Heart left ventricle (tissue), 16 donors: ENCODE measurements at regions not wholly inside any gene's neighbourhood (a gene's known extent, or its start where the extent isn't known, plus 50 kb on each side); places are given as distances from the start of the nearest gene placed in this dataset.
A peak's percentile ranks its signal among the peaks of the same experiment; 100 is the strongest.

ENCODE experiments used
- ATAC-seq, 4 donors: fragments of 200-7000 bp; cut with Tn5 transposase; one replicate each; pipeline ENCODE4 v1.9.1; 2020 to 2022; ENCODE audit warnings: moderate library complexity in 4 of 4, mild to moderate bottlenecking in 3 of 4, moderate number of reproducible peaks in 1 of 4
- DNase-seq, 5 donors: peaks; one replicate each; pipeline ENCODE4 v3.0.0-alpha.2; 2020
- H3K27ac ChIP-seq, 12 donors: fragments of 200-600 bp; sonication (generic) in 4 of 12; one replicate each; pipeline versions ENCODE4 v1.5.0 to v1.8.0; 2016 to 2022; ENCODE audit warnings: mild to moderate bottlenecking in 2 of 12
- H3K27me3 ChIP-seq, 9 donors: fragments of 200-600 bp; sonication (generic) in 2 of 9; one replicate each; pipeline versions ENCODE4 v1.5.1 to v1.8.0; 2016 to 2022; ENCODE audit warnings: mild to moderate bottlenecking in 3 of 9
- H3K36me3 ChIP-seq, 9 donors: fragments of 200-600 bp; sonication (generic) in 2 of 9; one replicate each; pipeline versions ENCODE4 v1.5.0 to v1.8.0; 2018 to 2022; ENCODE audit warnings: mild to moderate bottlenecking in 2 of 9
- H3K4me1 ChIP-seq, 12 donors: fragments of 200-600 bp; sonication (generic) in 4 of 12; one replicate each; pipeline versions ENCODE4 v1.5.0 to v1.8.0; 2016 to 2022; ENCODE audit warnings: mild to moderate bottlenecking in 3 of 12
- H3K4me3 ChIP-seq, 12 donors: fragments of 200-600 bp; sonication (generic) in 4 of 12; one replicate each; pipeline versions ENCODE4 v1.5.0 to v1.8.0; 2017 to 2022; ENCODE audit warnings: mild to moderate bottlenecking in 9 of 12, moderate library complexity in 4 of 12
- H3K9me3 ChIP-seq, 12 donors: fragments of 200-600 bp; sonication (generic) in 4 of 12; one replicate each; pipeline versions ENCODE4 v1.5.0 to v1.8.0; 2016 to 2022; ENCODE audit warnings: mild to moderate bottlenecking in 1 of 12
- POLR2A ChIP-seq, 2 donors: fragments of 450-650 bp; IDR thresholded peaks; one replicate each; pipeline ENCODE4 v1.6.1; 2017; ENCODE audit warnings: antibody characterized with exemption in 2 of 2, mild to moderate bottlenecking in 2 of 2, moderate library complexity in 2 of 2
- WGBS, 4 donors: extraction: QIAGEN DNeasy Blood & Tissue Kit in 2 of 4; methylation state at CpG; one replicate each; pipeline versions ENCODE4 v1.1.5 to v1.1.7; 2013 to 2018; 5-methylcytosine and 5-hydroxymethylcytosine counted together
- intact Hi-C, 10 donors: fragments of 100-400 bp; cut with DNase I; formaldehyde crosslinking; loops; one replicate each; pipeline versions ENCODE4 v1.11.1 to v1.14.2; 2022
- TF ChIP-seq, protein P1 (sequence below), 12 donors: fragments of 200-600 bp; sonication (generic) in 4 of 12; IDR thresholded peaks; one replicate each; pipeline versions ENCODE4 v1.5.0 to v1.8.0; 2018 to 2022; ENCODE audit warnings: antibody characterized with exemption in 12 of 12, mild to moderate bottlenecking in 5 of 12
- donor health status: ischemic (EF 13 %, LVEDD 7.1; RV severe dilation, severe dysfunction).
- donor health status: healthy with polysubstance abuse.
- donor health status: DM: no; HTN: yes; CAD: no.
- donor health status: DM: no; HTN: no; CAD: no.
- donor health status: ischemic (EF 25% LVEDD 6.9; RV normal size, moderate dysfunction).
- donor health status: ischemic (EF 25% LVEDD 5.7; RV mildly dilated, moderate dysfunction).
- donor health status: healthy.
- donor health status: DM: yes; HTN: yes; CAD: no.
- donor health status: ischemic (EF 35%, LVEDD 5.7; RV mildly dilated, moderate dysfunction).
- donor health status: nonischemic (EF 11% LVEDD 7.7; RV severe dilation, severe dysfunction).
- donor health status: DM: yes; HTN: yes; CAD: no.
- donor health status: PGD.
- donor health status: ischemic (EF 29% LVEDD 5.4; RV normal size, mild dysfunction).
- donor health status: nonischemic (EF 23%, LVEDD 6.1; RV moderate dilation, normal function).

- no peak for ATAC-seq
- peak in 1 of 5 donors; percentile 2 for DNase-seq
- peaks cover 0 to 20% (median 7%) of the 10 kb centered on the region in 12 donors for H3K9me3 ChIP-seq
- intact Hi-C loops: no loop called here
- peaks cover 0 to 49% (median 0%) of the 10 kb centered on the region in 9 donors for H3K27me3 ChIP-seq
- WGBS, 4 donors: 61 to 77% (median 69%) methylated on average over 4 of the region's 4 CpGs
- H3K36me3 ChIP-seq: no peaks in the 10 kb centered on the region
- no peak overlapping the region for H3K4me3 ChIP-seq
- H3K4me1 ChIP-seq: no peaks in the 10 kb centered on the region
- H3K27ac ChIP-seq: no peak overlapping the region
- TF ChIP-seq POLR2A (IDR thresholded peaks at IDR 0.05): no peak
- TF ChIP-seq, protein P1, sequence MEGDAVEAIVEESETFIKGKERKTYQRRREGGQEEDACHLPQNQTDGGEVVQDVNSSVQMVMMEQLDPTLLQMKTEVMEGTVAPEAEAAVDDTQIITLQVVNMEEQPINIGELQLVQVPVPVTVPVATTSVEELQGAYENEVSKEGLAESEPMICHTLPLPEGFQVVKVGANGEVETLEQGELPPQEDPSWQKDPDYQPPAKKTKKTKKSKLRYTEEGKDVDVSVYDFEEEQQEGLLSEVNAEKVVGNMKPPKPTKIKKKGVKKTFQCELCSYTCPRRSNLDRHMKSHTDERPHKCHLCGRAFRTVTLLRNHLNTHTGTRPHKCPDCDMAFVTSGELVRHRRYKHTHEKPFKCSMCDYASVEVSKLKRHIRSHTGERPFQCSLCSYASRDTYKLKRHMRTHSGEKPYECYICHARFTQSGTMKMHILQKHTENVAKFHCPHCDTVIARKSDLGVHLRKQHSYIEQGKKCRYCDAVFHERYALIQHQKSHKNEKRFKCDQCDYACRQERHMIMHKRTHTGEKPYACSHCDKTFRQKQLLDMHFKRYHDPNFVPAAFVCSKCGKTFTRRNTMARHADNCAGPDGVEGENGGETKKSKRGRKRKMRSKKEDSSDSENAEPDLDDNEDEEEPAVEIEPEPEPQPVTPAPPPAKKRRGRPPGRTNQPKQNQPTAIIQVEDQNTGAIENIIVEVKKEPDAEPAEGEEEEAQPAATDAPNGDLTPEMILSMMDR (IDR thresholded peaks at IDR 0.05): no peak
Measured at GRCh38 chr1:30425046-30425445, 298.3 kb downstream of the MATN1 start.

- Histone ChIP-seq H3K27me3 (peaks cover 0 to 49% (median 0%) of the 10 kb centered on the region in 9 donors), H3K9me3 (peaks cover 0 to 15% (median 5%) of the 10 kb centered on the region in 12 donors), H3K27ac (no peak overlapping the region), H3K36me3 (no peaks in the 10 kb centered on the region), H3K4me1 (no peaks in the 10 kb centered on the region), H3K4me3 (no peak overlapping the region)
- ATAC-seq (no peak), DNase-seq (peak in 1 of 5 donors; percentile 1)
- TF ChIP-seq, protein P1 (IDR thresholded peaks at IDR 0.05): no peak
- no peak for TF ChIP-seq POLR2A (IDR thresholded peaks at IDR 0.05)
- intact Hi-C loops: no loop called here
- WGBS, 4 donors: 66 to 79% (median 73%) methylated on average over 2 to 3 of the region's 3 CpGs
Measured at GRCh38 chr1:30423570-30423969, 299.8 kb downstream of the MATN1 start.

DNA sequence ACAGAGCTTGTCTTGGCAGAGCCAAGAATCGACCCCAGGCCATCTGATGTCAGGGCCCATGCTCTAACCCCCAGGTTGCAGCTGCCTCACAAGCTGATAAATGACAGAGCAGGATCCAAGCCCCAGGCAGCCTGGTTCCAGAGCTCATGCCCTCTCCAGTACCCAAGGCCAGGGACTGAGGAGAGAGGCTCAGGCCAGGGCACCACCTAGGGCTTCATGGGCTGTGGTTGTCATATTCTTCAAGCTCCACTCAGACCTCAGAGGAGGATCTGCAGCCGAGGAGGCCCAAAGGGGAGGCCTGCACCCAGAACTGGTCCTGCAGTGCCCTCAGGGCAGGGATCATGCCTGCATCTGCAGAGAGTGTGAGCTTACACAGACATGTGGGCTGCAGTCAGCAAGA lies 301.1 kb downstream of the MATN1 start:
- H3K36me3 ChIP-seq: no peaks in the 10 kb centered on the region
- DNase-seq (peak in 1 of 5 donors; percentile 12), ATAC-seq (no peak)
- H3K4me3 ChIP-seq: no peak overlapping the region
- H3K9me3 ChIP-seq: peaks cover 0 to 2% (median 0%) of the 10 kb centered on the region in 12 donors
- intact Hi-C loops: no loop called here
- TF ChIP-seq POLR2A (IDR thresholded peaks at IDR 0.05): no peak
- TF ChIP-seq, protein P1 (IDR thresholded peaks at IDR 0.05): no peak
- H3K4me1 ChIP-seq: no peaks in the 10 kb centered on the region
- WGBS, 4 donors: 54 to 83% (median 69%) methylated on average over 1 to 2 of the region's 2 CpGs
- H3K27ac ChIP-seq: no peak overlapping the region
- peaks cover 0 to 49% (median 0%) of the 10 kb centered on the region in 9 donors for H3K27me3 ChIP-seq

GRCh38 chr1:30420519-30421050 lies 302.8 kb downstream of the MATN1 start:
- Histone ChIP-seq H3K9me3 (no peaks in the 10 kb centered on the region), H3K4me1 (no peaks in the 10 kb centered on the region), H3K27me3 (peaks cover 0 to 45% (median 0%) of the 10 kb centered on the region in 9 donors), H3K36me3 (no peaks in the 10 kb centered on the region), H3K4me3 (no peak overlapping the region), H3K27ac (no peak overlapping the region)
- intact Hi-C loops: no loop called here
- ATAC-seq (no peak), DNase-seq (peak in 2 of 5 donors; percentile 1 to 9)
- TF ChIP-seq POLR2A (IDR thresholded peaks at IDR 0.05): no peak
- TF ChIP-seq, protein P1 (IDR thresholded peaks at IDR 0.05): no peak
- WGBS, 4 donors: 70 to 78% (median 73%) methylated on average over 5 to 7 of the region's 7 CpGs
